HS-5 (cell line): ENCODE measurements at regions not wholly inside any gene's neighbourhood (a gene's known extent, or its start where the extent isn't known, plus 50 kb on each side); places are given as distances from the start of the nearest gene placed in this dataset.
A peak's percentile ranks its signal among the peaks of the same experiment; 100 is the strongest.

Experiments used
- DNase-seq: peaks from one replicate; pipeline ENCODE4 v3.0.0-alpha.2; 2012; ENCODE audit warnings: low read depth

DNA sequence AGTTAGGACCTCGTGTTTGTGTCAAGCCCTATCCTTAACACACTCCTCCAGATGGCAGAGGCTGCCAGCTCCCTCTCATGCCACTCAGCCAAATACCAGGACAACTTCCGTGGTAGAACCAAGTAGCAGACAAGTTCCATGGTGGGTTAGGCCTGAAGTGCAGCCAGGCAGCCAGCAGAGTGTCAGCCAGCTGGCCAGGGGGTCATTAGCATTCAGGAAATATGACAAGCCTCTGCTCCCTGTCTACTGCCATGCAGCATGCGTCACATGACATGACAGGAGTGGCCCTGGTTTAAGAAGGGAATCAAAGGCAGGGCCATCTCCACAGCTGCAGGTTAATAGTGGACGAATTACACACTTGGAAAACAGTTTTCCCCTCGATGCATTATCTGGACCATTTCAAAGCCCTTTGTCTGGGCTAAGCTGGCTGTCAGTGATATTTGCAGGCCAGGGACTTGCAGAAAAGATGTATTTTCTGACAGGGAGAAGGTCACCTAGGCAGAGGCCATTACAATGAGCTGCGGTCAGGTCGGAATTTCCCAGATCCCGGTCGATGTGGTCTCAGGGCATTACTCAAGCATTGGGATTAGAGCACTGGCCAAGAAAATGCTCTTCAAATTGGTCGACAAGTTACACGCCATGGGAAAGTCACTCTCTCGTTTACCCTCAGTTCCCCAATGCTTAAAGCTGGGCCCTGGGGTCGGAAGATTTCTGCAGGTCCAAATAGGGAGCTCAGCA is 461.7 kb upstream of the CADM1 start:
- no peak for DNase-seq

DNA sequence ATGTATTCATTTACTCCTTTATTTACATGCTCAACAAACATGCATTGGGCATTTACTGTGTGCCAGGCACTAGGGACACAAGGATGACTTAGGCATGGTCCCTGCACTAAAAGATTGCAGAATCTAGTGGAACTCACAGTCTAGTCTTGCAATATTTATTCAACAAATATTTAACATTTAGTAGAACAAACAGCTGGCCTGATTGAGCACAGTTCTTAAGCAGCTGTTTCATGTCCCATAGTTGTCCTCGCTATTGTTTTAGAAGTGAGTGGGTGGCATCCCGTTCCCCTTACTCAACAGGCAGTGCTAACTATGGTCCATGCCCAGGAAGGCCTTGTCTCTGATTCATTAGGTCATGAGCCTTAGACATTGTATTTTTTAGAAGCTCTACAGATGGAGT is 459.9 kb upstream of the CADM1 start:
- DNase-seq = no peak

DNA sequence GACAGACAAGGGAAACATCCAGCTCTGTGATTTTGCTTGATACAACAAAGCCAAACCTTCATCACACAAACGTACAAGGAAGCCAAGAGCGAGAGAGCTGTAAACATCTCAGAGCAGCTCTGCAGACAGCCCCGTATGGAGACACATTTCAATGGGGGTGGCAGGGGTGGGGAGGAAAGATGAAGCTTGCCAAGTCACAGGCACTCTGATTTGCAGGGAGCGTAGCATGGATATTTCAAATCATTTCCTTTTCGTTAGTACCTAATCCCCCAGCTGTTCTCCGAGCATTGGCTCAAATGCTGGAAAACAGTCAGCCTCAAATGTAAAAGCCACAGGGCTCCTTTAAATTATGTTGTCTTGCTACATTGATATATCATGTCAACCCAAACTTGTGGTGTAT is 458.9 kb upstream of the CADM1 start:
- no peak for DNase-seq

DNA sequence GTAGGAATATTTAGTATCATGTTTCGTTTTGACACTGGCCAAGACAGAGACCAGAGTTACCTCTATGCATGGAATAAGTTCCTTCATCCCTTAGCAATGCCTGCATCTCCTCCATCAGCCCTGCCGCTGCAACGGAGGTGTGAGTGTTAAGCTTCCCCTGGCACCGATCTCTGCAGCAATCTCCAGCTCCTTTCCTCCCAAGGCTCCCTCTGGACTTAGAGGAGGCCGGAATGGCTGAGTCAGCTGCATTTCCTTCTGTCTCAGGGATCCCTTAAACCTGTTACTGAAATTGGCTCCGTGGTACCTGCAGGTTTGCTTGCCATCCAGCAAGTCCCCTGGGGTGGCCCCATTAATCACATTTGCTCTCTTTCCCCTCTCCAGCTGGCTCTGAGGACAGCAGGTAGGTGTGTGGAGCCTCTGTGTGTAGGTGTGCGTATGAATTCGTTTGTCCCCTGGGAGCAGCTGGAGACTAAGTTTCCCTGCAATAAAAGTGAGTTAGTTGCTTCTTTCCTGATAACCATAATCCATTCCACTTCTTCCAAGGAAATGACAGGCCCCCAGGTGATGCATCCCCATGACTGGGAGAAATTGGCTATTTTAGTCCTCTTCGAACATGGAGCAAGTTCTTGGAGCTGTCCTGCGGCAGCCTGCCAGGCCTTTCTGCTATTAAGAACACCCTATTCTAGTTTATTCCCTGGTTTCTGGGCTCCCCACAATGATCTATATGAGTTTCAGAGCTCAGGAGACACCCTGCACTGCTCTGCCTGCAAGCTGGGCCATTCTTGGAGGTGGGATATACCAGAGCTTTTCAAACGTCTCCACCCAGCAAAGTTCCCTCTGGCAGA is 457.2 kb upstream of the CADM1 start:
- no peak for DNase-seq

DNA sequence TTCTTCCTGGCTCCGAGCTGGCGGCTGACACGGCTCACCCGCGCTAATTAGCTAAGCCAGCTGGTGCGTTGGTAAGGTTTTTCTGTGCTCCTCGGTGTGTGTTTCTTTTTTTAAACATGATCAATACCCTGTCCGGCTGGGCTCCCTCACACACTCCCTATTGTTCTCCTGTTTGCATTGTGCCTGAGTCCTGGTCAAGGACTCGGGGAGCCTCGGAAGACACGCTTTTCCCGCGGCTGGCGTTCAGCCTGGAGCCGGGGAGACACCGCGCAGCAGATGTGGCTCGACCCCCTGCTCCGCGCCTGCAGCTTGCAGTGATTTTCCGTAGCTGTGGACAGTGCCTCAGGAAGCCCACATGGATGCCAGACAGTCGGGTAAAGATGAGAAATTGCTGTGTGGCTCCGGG is 454.9 kb upstream of the CADM1 start:
- DNase-seq = no peak

DNA sequence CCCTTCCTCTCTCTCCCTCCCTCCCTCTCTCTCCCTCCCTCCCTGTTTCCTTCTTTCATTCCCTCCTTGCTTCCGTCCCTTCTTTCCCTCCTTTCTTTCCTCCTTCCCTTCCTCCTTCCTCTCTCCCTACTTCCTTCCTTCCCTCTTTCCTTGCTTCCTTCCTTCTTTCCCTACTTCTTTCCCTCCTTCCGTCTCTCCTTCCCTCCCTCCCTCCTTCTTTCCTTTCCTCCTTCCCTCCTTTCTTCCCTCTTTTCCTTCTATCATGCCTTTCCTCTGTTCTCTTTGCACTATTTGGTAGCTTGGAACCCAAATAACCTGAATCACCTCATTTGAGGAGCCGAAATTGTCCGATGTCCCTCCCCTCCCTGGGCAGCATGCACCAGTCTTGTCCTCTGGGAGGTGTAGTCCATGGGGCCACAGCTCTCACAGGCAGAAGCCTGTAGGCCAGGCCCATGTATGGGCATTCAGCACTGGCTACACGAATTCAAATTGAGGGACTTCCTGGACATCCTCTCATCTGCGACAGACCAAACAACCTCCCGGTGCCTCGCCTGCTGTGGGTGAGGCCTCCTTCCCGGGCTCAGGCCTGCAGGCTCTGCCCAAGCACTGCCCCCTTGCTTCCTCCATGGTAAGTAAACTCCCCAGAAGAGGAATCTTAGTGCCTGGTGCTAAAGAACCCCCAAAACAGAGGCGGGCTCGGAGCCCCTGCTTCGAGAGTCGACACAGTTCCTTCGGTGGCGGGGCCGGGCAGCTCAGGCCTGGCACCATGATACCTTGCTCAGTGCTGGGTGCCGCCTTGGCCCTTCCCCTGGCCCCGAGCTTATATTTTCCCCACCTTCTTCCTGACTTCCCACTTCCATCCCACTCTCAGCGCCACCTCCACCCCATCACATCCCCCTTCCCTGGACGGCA is 454.1 kb upstream of the CADM1 start:
- DNase-seq = no peak

DNA sequence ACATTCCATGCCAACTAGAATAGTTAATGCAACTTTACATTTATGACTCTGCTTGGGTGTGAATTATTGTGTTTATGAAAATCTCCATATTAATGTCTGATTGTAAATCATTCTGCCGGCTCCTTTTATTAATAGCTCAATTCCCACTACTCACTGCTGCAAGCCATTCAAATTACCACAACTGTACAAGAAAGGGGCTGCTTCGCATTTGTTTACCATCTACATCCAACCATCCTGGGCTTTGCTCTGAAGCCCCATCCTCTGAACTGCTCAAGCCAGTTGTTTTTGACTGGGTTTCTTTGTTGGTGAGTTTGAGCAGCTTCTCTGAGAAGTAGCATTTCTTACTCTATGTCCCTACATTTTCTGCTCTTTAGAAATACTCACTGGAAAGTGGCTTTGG is 451.6 kb upstream of the CADM1 start:
- DNase-seq = no peak

DNA sequence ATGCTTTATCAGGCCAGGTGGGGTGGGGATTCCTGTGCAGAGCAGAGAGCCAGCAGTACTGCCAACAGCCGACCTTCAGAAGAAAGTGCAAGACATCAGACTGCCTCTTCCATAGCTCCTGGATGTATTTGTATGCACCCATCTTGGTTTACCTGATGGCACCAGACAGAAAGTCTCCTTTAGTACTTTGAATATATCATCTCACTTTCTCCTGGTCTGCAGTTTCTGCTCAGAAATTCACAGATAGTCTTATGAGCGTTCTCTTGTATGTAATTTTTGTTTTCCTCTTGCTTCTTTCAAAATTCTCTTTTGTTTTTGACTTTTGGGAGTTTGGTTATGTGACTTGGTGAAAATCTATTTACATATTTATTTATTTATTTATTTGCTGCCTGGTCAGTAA is 446.4 kb upstream of the CADM1 start:
- DNase-seq = no peak

DNA sequence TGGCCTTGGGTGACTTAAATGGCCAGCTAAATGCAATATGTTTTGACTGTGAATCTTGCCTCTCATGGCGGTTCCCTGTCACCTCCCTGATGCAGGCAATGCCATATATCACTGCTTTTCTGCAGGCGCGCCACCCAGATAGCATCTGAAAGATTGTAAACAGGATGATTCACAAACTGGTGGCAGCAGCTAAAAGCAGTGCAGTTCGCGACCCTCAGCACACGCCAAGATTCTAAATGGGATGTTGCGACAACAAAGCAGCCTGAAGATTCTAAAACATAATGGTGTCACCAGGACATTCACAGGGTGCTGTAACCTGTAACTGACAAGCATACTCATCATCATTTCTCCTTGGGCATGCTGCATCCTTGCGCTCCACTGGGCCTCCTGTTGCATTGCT is 440.4 kb upstream of the CADM1 start:
- DNase-seq = no peak

DNA sequence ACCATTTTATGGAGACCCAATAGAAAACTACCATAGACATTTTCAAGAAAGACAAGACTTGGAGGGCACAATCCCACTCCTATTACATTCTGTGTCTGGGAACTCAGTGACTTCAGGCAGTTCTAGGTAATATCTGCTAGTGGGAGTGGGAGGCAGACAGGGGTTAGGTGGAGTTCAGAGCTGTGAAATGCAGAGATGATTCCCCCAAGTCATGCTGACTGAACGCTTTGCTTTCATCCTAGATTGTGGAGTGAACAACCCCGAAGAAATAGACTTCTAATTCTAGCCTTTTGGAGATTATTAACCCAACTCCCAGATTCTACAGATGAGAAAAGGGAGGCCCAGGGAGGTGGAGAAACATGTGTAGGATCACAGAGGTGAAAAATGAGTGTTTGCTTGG is 437.8 kb upstream of the CADM1 start:
- DNase-seq = no peak

DNA sequence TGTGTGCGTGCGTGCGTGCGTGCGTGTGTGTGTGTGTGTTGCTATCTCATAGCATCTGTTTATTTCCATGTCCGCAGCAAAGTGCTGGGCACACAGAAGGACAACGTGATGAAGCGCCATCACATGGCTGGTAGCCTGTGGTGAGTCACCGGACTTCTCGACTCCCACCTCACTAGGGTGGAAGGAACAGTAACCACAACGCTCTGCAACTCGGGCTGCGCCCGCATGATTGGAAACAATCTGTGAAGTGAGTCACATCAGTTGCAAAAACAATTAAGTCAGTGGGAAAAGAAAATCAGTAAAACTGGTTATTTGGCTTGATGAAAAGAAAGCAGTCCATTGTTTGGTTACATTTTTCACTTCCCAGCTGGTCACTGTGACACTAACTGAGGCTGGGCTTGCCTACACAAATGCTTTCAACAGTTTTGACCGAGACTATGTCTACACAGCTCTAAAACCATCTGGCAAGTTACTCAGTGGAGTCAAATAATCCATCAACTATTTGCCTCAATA is 437.3 kb upstream of the CADM1 start:
- DNase-seq = peak; percentile 50

DNA sequence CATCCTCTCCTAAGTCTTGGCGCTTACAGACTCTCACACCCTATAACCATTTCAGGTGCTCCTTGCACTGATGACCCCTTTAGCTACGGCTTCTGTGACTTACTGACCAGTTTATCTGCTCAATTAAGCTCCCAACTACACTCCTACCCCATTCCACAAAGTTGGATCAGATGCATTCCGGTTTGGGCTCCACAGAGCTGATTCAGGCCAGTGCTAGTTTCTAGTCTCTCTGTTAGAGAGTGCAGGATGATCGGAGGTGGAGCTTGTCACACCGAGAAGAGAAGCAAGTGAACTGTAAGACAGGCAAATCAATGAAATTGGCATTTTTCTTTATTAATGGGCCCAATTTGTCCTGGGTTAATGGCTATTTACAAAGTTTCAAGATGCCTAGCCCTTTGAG is 436.8 kb upstream of the CADM1 start:
- no peak for DNase-seq

DNA sequence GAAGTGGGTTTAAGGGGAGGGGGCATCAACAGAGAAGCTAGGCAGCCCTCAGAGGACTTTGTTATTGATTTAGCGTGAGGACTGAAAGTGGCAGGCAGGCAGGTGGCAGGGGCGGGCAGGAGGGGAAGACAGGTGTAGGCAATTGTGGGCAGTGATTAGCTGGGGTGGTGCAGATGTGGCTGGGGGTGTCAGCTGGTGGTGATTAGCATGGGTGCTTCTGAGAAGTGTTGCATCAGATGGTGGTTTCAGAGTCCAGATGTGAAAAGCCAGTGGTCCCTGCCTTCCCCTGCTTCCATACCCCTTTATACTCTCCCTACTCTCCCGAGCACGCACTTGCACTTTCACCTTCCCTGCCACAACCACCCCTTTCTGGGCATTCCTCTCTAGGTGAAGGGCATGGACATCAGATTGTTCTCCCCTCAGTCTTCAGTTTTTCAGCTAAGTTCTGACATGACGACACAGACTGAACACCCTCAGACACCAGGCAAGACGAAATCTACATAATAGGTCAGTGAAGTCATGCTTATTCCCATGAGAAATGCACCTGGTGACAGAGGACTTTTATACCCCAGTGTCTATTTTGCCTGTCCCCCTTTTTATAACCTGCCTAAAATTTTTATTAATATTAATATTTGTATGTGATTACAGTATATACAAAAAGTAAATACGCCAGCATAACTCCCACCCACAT is 435.7 kb upstream of the CADM1 start:
- no peak for DNase-seq

DNA sequence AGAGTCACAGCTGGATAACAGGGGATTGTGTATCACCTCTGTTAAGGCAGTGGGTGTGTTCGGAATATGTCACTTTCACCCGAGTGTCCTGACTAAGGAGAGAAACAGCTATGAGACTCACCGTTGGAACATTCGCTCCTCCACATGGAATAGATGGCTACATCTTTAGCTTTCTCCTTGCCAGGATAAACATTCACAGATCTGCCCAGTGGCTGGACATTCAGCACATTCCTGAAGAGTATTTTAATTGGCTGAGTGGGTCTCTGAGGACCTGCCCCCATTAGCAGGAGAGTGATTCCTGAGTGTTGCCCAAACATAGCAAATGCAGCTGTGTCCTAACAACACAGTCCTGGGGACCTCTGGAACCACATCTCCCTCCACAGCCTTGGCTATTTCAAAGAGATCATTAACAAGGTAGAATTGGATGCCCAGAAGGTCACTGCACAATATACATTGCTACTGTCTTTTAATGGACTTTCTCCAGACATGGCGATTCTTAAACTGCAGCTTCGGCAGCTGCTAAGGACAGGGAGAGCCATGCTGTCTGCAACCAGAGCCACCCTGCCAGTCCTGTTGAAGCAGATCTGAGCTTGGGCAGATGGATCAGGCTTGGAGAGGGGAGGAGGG is 435.0 kb upstream of the CADM1 start:
- no peak for DNase-seq

DNA sequence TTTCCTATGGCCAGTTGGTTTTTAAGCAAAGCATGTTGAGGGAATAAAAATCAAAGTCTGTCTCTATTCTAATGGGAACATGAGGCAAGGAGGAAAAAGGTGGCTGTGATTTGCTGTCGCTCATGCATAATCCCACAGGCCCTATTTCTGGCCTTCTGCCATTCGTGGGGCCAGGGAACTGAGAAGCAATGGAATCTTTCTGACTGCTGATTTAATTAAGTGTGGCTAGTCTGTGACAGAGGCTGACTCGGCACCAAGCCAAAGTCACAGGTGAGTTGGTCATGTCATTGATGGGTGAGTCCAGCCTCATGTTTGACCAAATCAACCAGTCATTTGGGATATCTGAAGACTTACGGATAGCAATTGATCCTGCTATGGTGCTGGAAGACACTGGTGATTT is 429.3 kb upstream of the CADM1 start:
- no peak for DNase-seq

DNA sequence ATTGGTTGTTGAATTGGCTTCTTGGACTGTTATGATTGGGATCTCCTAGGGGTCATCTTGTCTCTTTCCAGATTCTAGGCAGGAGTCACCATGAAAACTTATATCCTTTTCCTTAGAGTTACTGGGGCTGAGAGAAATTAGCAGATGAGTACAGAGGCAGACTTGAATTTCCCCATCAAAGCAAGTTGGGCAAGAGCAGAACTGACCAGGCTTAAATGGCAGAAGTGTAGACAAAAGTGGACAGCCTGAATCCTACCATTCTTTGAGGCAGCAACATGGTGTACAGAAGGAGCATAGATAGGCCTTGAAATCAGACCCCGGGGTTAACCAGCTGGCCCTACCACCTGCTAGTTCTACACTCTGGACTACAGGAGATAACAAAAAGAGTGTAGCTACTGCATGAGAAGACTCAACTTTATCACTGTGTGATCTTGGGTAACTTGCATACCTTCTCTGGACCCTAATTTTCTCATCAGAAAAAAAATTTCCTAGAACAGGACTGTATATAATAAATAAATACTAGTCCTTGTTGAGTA is 427.4 kb upstream of the CADM1 start:
- no peak for DNase-seq

DNA sequence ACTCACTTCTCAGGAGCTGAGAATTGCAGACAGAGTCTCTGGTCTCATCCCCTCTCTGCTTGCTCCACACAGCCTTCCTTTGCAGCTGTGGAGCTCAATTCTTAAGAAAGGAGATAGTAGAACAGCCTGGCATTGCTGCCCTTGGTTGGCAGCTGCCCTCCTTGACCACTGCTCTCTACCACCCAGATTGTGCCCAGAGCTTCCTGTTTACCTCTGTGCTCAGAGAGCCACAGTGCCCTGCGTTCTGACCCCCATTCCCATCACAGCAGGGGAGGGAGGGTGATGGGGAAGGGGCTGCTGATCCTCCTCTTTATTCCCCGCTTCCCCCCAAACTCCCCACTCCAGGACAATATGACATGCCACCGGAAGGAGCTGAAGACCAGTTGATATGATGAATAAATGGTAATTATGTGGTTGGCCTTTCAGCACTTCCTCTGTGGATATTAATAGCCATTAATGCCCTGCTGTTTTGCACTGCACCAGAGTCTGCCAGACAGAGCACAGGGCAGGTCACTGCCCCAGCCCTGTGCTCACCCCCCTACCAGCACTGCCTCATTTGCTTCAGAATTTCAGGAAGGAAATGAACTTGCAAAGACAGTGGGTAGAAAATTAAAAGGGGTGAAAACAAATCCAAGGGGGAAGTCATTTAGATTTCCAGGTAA is 426.8 kb upstream of the CADM1 start:
- no peak for DNase-seq

DNA sequence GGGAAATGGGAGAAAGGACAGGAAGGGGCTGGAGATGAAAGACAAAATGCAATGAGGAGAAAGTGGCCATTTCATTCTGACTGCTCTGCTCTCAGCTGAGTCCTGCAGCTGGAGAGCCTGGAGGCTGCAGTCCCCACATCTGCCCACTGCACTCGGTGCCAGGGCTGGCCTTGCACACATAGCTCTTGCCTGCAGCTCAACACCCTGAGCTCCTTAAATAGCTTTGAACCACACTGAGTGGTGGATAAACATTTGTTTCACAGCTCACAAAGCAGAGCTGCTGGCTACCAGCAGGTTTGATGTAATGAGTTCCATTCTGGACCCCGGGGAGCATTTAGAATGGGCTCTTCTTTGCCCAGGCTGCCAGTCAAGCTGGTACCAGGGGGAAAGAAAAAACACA is 426.1 kb upstream of the CADM1 start:
- DNase-seq = no peak

DNA sequence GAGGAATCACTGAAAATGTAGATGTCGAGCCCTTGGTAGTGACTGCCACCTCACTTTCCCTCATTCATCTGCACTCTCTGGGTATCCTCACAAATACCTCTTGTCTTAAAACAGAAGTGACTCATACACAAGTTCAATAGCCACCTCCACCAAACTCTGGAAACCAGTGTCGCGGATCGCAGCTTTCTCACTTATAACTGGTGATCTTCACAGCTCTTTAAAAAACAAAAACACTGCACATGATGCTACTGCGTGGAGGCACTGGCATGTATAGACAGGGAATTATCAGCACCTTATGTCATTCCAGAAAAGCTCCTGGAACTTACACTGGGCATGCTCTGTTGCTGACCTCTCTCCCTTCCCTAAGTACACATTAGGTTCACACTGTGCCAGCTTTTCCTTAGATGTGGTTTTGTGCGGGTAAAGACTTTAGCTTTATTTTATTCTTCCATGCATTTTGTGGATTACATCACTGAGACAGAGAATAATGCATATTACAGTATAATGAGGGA is 425.5 kb upstream of the CADM1 start:
- DNase-seq = no peak

DNA sequence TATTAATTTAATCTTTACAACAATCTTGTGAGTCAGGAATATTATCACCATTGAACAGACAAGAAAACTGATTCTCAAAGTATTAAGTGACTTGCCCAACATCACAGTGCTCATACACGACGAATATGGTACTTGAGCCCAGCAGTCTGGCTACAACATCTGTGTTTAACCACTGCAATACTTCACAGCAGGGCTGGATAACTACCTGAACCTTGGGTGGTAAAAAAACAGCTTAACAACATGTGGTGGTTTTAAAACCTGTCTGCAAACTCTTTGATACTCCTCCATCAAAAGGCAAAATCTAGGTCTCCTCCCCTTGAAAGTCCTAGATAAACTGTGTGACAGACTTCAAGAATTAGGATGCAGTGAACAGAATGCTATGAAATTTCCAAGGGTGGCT is 424.6 kb upstream of the CADM1 start:
- DNase-seq = no peak
